Kidney epithelial cell (primary cell): ENCODE measurements at regions not wholly inside any gene's neighbourhood (a gene's known extent, or its start where the extent isn't known, plus 50 kb on each side); places are given as distances from the start of the nearest gene placed in this dataset.

Source experiments
- DNase-seq: peaks from one replicate; pipeline ENCODE4 v3.0.0-alpha.2; 2010; ENCODE audit warnings: low read depth
- H3K27me3 ChIP-seq: 2 replicates; pipeline ENCODE4 v1.6.0; 2011; ENCODE audit warnings: low read length; ENCODE audit not compliant: control insufficient read depth, insufficient read depth
- H3K36me3 ChIP-seq: 2 replicates; pipeline ENCODE4 v1.5.1; 2011; ENCODE audit warnings: low read length; ENCODE audit not compliant: control insufficient read depth, insufficient read depth
- H3K4me3 ChIP-seq: 2 replicates; pipeline ENCODE4 v1.5.1; 2011; ENCODE audit warnings: low read depth, mild to moderate bottlenecking, control low read depth, low read length
- TF ChIP-seq, protein P1 (sequence below): IDR thresholded peaks from 2 replicates; pipeline ENCODE4 v1.5.1; 2011; ENCODE audit warnings: mild to moderate bottlenecking, moderate library complexity, low read length, control low read depth, inconsistent platforms; ENCODE audit not compliant: insufficient read depth, poor library complexity, severe bottlenecking

DNA sequence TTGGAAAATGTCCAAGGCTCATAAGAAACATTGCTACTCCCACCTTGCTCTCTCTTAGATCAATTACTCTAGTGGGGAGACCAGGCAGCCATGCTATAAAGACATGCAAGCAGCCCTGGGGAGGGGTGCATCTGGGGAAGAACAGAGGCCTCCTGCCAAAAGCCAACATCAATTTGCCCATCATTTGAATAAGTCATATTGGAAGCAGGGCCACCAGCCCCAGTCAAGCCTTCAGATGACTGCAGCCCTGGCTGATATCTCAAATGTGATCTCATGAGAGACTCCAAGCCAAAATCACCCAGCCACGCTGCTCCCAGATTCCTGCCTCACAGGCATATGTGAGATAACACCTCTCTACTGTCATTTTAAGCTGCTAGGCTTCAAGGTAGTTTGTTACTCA lies 157.5 kb upstream of the PDE1C start:
- Histone ChIP-seq H3K27me3 (no peaks in the 10 kb centered on the region), H3K36me3 (no peaks in the 10 kb centered on the region), H3K4me3 (no peak overlapping the region)
- DNase-seq: no peak
- TF ChIP-seq, protein P1, sequence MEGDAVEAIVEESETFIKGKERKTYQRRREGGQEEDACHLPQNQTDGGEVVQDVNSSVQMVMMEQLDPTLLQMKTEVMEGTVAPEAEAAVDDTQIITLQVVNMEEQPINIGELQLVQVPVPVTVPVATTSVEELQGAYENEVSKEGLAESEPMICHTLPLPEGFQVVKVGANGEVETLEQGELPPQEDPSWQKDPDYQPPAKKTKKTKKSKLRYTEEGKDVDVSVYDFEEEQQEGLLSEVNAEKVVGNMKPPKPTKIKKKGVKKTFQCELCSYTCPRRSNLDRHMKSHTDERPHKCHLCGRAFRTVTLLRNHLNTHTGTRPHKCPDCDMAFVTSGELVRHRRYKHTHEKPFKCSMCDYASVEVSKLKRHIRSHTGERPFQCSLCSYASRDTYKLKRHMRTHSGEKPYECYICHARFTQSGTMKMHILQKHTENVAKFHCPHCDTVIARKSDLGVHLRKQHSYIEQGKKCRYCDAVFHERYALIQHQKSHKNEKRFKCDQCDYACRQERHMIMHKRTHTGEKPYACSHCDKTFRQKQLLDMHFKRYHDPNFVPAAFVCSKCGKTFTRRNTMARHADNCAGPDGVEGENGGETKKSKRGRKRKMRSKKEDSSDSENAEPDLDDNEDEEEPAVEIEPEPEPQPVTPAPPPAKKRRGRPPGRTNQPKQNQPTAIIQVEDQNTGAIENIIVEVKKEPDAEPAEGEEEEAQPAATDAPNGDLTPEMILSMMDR: no peak

DNA sequence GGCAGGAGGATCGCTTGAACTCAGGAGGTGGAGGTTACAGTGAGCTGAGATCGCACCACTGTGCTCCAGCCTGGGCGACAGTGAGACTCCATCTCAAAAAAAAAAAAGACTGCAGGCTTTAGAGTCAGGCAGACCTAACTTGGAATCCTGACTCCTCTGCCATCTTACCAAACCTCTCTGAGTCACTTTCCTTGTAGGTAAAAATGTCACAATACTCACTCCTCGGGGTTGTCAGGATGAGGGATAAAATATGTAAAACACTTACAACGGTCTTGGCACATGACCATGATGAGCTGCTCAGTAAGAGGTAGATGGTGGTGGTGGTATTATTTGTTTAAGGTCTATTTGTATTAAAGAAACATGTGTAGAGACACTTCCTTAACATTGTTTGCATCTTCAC lies 154.1 kb upstream of the PDE1C start:
- H3K36me3 ChIP-seq: no peaks in the 10 kb centered on the region
- TF ChIP-seq, protein P1: no peak
- no peak overlapping the region for H3K4me3 ChIP-seq
- DNase-seq: no peak
- H3K27me3 ChIP-seq: no peaks in the 10 kb centered on the region

DNA sequence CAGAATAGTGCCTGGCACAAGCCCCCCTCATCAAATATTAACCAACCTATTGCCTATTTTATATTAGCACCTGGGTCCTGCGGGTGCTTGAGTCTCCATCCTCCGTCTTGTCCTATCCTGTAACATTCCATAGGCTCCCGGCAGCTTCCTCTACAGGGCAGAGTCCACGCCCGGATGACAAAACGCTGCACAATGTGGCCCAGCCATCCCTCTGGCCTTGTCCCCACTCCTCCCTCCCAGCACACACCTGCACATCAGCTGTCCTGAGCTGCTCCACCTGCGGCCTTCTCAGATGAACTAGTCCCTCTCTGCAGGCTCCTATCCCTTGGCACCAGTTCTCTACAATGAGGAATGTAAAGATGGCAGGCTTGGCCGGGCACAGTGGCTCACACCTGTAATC lies 153.5 kb upstream of the PDE1C start:
- Histone ChIP-seq H3K4me3 (no peak overlapping the region), H3K27me3 (no peaks in the 10 kb centered on the region), H3K36me3 (no peaks in the 10 kb centered on the region)
- TF ChIP-seq, protein P1: no peak
- no peak for DNase-seq

DNA sequence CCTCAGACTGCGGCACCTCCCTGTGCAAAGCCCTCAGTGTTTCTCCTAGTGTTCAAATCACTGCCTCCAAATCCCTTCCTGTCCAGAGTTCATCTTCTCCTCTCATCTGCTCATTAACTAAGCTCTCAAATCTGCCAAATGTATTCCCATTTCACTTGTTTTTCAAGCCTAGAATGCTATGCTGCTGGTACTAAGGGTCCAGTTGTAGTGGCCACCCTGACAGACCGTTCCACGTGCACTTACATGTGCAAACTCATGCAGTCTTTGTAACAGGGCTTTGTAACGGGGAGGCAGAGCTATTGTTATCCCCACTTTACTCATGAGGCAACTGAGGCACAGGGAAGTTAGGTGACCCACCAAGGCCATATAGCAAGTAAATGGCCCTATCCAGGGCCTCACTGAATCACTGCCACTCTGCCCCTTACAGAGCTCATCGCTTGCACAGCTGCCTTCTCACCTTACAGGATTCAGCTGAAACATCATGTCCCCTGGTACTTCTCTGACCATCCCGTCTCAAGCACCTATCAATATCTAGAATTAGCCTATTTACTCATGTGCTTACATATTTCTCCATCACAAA lies 153.0 kb upstream of the PDE1C start:
- no peak for DNase-seq
- TF ChIP-seq, protein P1: no peak
- H3K27me3 ChIP-seq: no peaks in the 10 kb centered on the region
- no peaks in the 10 kb centered on the region for H3K36me3 ChIP-seq
- no peak overlapping the region for H3K4me3 ChIP-seq

DNA sequence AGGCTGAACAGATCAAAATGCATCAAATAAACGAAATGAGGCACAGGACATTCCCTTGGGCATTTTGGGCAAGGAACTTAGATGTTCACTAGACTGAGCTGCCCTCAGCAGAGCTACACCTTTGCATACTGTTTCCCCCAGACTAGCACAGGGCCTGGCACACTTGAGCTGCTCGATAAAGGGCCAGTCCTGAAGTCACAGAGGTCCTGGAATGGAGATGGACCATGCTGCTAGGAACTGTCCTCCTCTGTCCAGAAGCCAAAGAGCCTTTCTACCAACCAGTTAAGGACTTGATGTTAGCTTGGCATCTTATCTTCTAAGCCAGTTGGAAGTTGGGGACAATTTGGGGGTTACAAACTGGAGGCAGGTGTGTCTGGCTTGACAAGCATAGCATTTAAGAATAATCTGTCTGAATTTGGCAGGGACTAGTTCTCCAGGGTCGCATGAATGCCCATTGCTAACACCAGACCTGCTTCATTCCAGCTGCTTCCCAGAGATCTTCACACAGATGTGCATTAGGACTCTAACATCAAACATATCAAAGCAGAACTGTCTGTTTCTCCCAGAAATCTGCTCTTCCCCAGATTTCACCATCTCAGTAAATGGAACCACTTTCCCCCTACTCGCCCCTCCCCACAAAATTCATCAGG lies 152.2 kb upstream of the PDE1C start:
- Histone ChIP-seq H3K4me3 (no peak overlapping the region), H3K27me3 (no peaks in the 10 kb centered on the region), H3K36me3 (no peaks in the 10 kb centered on the region)
- no peak for DNase-seq
- TF ChIP-seq, protein P1: no peak

DNA sequence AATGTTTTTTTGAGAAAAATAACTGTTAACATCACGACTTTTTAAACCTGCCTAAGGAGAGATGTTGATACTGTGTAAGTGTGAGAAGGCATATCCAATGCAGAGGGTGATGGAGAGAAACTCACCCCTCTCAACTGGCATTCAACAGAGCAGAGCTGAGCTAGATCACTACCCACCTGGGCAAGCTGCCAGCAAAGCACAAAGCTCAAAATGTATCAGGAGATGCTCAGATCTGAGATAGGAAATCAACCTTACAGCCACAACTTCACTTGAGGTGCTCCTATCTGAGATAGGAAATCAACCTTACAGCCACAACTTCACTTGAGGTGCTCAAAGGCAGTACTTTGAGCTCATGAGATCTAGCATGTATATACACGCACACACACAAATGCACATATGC lies 151.5 kb upstream of the PDE1C start:
- Histone ChIP-seq H3K4me3 (no peak overlapping the region), H3K36me3 (no peaks in the 10 kb centered on the region), H3K27me3 (no peaks in the 10 kb centered on the region)
- no peak for DNase-seq
- TF ChIP-seq, protein P1: no peak
